ENCODE measurements at regions not wholly inside any gene's neighbourhood (a gene's known extent, or its start where the extent isn't known, plus 50 kb on each side); places are given as distances from the start of the nearest gene placed in this dataset.

- no peak for DNase-seq (ENCODE audit: low read depth in 4 of 4, low spot score in 2 of 4)
Observed at GRCh38 chr1:172944931-172945330, 105.8 kb downstream of the TNFSF18 start.

- DNase-seq (ENCODE audit: low read depth in 4 of 4, low spot score in 2 of 4) = no peak
Observed at GRCh38 chr1:172946814-172947507, 103.8 kb downstream of the TNFSF18 start.

- no peak for DNase-seq (ENCODE audit: low read depth in 4 of 4, low spot score in 2 of 4)
Observed at GRCh38 chr1:172948457-172948856, 102.3 kb downstream of the TNFSF18 start.

GRCh38 chr1:172949096-172949495 is 101.6 kb downstream of the TNFSF18 start:
- DNase-seq (ENCODE audit: low read depth in 4 of 4, low spot score in 2 of 4) = no peak

- DNase-seq (ENCODE audit: low read depth in 4 of 4, low spot score in 2 of 4) = no peak
Observed at GRCh38 chr1:172950528-172950927, 100.2 kb downstream of the TNFSF18 start.

- DNase-seq (ENCODE audit: low read depth in 4 of 4, low spot score in 2 of 4) = no peak
Observed at GRCh38 chr1:172951730-172952365, 98.9 kb downstream of the TNFSF18 start.

GRCh38 chr1:172952516-172952915 is 98.2 kb downstream of the TNFSF18 start:
- DNase-seq (ENCODE audit: low read depth in 4 of 4, low spot score in 2 of 4) = no peak

- no peak for DNase-seq (ENCODE audit: low read depth in 4 of 4, low spot score in 2 of 4)
Observed at GRCh38 chr1:172954476-172955150, 96.1 kb downstream of the TNFSF18 start.

- no peak for DNase-seq (ENCODE audit: low read depth in 4 of 4, low spot score in 2 of 4)
Observed at GRCh38 chr1:172955161-172955815, 95.5 kb downstream of the TNFSF18 start.

- DNase-seq (ENCODE audit: low read depth in 4 of 4, low spot score in 2 of 4) = no peak
Observed at GRCh38 chr1:172956871-172957270, 93.9 kb downstream of the TNFSF18 start.

- DNase-seq (ENCODE audit: low read depth in 4 of 4, low spot score in 2 of 4) = no peak
Observed at GRCh38 chr1:172957491-172957890, 93.2 kb downstream of the TNFSF18 start.

- no peak for DNase-seq (ENCODE audit: low read depth in 4 of 4, low spot score in 2 of 4)
Observed at GRCh38 chr1:172959571-172959970, 91.2 kb downstream of the TNFSF18 start.

- no peak for DNase-seq (ENCODE audit: low read depth in 4 of 4, low spot score in 2 of 4)
Observed at GRCh38 chr1:172960019-172960418, 90.7 kb downstream of the TNFSF18 start.

- DNase-seq (ENCODE audit: low read depth in 4 of 4, low spot score in 2 of 4) = no peak
Observed at GRCh38 chr1:172960454-172961208, 90.1 kb downstream of the TNFSF18 start.

GRCh38 chr1:172964864-172965263 is 85.9 kb downstream of the TNFSF18 start:
- no peak for DNase-seq (ENCODE audit: low read depth in 4 of 4, low spot score in 2 of 4)

GRCh38 chr1:172966844-172967540 is 83.7 kb downstream of the TNFSF18 start:
- no peak for DNase-seq (ENCODE audit: low read depth in 4 of 4, low spot score in 2 of 4)

GRCh38 chr1:172967936-172968335 is 82.8 kb downstream of the TNFSF18 start:
- no peak for DNase-seq (ENCODE audit: low read depth in 4 of 4, low spot score in 2 of 4)

GRCh38 chr1:172969611-172970010 is 81.1 kb downstream of the TNFSF18 start:
- DNase-seq (ENCODE audit: low read depth in 4 of 4, low spot score in 2 of 4) = no peak

GRCh38 chr1:172970186-172970585 is 80.6 kb downstream of the TNFSF18 start:
- DNase-seq (ENCODE audit: low read depth in 4 of 4, low spot score in 2 of 4) = no peak

GRCh38 chr1:172971241-172971640 is 79.5 kb downstream of the TNFSF18 start:
- no peak for DNase-seq (ENCODE audit: low read depth in 4 of 4, low spot score in 2 of 4)

All from left renal cortex interstitium (tissue), 4 donors.